ENCODE measurements at regions not wholly inside any gene's neighbourhood (a gene's known extent, or its start where the extent isn't known, plus 50 kb on each side); places are given as distances from the start of the nearest gene placed in this dataset.

- no peak overlapping the region for H3K27ac ChIP-seq
- H3K4me3 ChIP-seq: no peak overlapping the region
- TF ChIP-seq POLR2A (IDR thresholded peaks at IDR 0.05): no peak
- no peak for TF ChIP-seq CTCF (IDR thresholded peaks at IDR 0.05)
- no peak for TF ChIP-seq POLR2AphosphoS5 (IDR thresholded peaks at IDR 0.05)
- no peaks in the 10 kb centered on the region for H3K36me3 ChIP-seq
- intact Hi-C loops (cut with DNase I): no loop called here
- DNase-seq (ENCODE audit: low spot score): no peak
- no peaks in the 10 kb centered on the region for H3K9me3 ChIP-seq
- H3K4me1 ChIP-seq (replicated peaks): no peaks in the 10 kb centered on the region
- WGBS: 88% methylated on average over 3 of the region's 3 CpGs
- H3K27me3 ChIP-seq (replicated peaks; ENCODE audit: insufficient read depth): no peaks in the 10 kb centered on the region
These were observed 85.2 kb upstream of the TOMM7 start for GRCh38 chr7:22907805-22908204.

DNA sequence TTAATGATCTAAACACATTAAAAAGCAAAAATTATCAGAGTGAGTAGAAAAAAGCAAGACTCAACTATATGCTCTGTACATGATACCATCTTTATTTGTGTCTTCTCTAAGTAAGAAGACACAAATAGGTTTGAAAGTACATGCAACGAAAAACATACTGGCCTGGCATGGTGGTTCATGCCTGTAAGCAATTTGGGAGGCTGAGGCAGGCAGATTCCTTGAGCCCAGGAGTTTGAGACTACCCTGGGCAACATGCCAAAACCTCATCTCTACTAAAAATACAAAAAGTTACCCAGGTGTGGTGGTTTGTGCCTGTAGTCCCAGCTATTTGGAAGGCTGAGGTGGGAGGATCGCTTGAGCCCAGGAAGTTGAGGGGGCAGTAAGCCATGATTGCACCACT is 78.1 kb upstream of the TOMM7 start:
- no peak overlapping the region for H3K27ac ChIP-seq
- TF ChIP-seq POLR2A (IDR thresholded peaks at IDR 0.05) (no peak), CTCF (IDR thresholded peaks at IDR 0.05) (no peak)

GRCh38 chr7:22900101-22900500 is 77.5 kb upstream of the TOMM7 start:
- 79% methylated on average over 1 of the region's 1 CpG for WGBS
- Histone ChIP-seq H3K4me1 (replicated peaks) (no peaks in the 10 kb centered on the region), H3K36me3 (no peaks in the 10 kb centered on the region), H3K27ac (no peak overlapping the region), H3K4me3 (no peak overlapping the region), H3K9me3 (no peaks in the 10 kb centered on the region), H3K27me3 (replicated peaks; ENCODE audit: insufficient read depth) (peaks cover 2% of the 10 kb centered on the region)
- no peak for DNase-seq (ENCODE audit: low spot score)
- intact Hi-C loops (cut with DNase I): no loop called here
- no peak for TF ChIP-seq POLR2A (IDR thresholded peaks at IDR 0.05)
- TF ChIP-seq POLR2AphosphoS5 (IDR thresholded peaks at IDR 0.05): no peak
- no peak for TF ChIP-seq CTCF (IDR thresholded peaks at IDR 0.05)

More for the DNA sequence above, 78.1 kb upstream of the TOMM7 start:
- no peaks in the 10 kb centered on the region for H3K4me1 ChIP-seq (replicated peaks)
- intact Hi-C loops (cut with DNase I): no loop called here
- H3K4me3 ChIP-seq: no peak overlapping the region
- WGBS: 65% methylated on average over 2 of the region's 2 CpGs
- no peaks in the 10 kb centered on the region for H3K9me3 ChIP-seq
- peaks cover 2% of the 10 kb centered on the region for H3K27me3 ChIP-seq (replicated peaks; ENCODE audit: insufficient read depth)
- no peak for DNase-seq (ENCODE audit: low spot score)
- H3K36me3 ChIP-seq: no peaks in the 10 kb centered on the region

- H3K4me3 ChIP-seq: no peak overlapping the region
- no peaks in the 10 kb centered on the region for H3K4me1 ChIP-seq (replicated peaks)
- intact Hi-C loops (cut with DNase I): no loop called here
- H3K27me3 ChIP-seq (replicated peaks; ENCODE audit: insufficient read depth): peaks cover 2% of the 10 kb centered on the region
- 85% methylated on average over 5 of the region's 5 CpGs for WGBS
- no peak for TF ChIP-seq POLR2AphosphoS5 (IDR thresholded peaks at IDR 0.05)
- H3K36me3 ChIP-seq: no peaks in the 10 kb centered on the region
- DNase-seq (ENCODE audit: low spot score): no peak
- H3K9me3 ChIP-seq: no peaks in the 10 kb centered on the region
- no peak overlapping the region for H3K27ac ChIP-seq
These were observed 74.3 kb upstream of the TOMM7 start for GRCh38 chr7:22896917-22897316.

DNA sequence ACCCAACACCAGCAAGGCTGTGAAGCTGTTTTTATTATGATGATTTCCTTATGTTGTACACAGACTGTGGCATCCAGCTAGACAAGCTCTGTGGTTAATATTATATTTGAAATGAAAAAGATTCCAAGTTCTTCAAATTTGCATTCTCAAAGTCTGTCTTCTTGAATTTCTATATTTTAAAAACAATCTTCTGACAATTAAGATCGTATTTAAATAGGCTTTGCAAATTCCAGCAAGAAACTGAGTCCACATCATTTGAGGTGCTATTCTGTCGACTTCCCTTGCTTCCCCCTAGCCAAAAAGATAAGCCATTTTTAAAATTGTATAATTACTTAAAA is 73.1 kb upstream of the TOMM7 start:
- Histone ChIP-seq H3K36me3 (no peaks in the 10 kb centered on the region), H3K9me3 (no peaks in the 10 kb centered on the region), H3K27me3 (replicated peaks; ENCODE audit: insufficient read depth) (peaks cover 2% of the 10 kb centered on the region), H3K4me1 (replicated peaks) (no peaks in the 10 kb centered on the region), H3K4me3 (no peak overlapping the region), H3K27ac (no peak overlapping the region)
- no peak for DNase-seq (ENCODE audit: low spot score)
- intact Hi-C loops (cut with DNase I): no loop called here
- TF ChIP-seq POLR2AphosphoS5 (IDR thresholded peaks at IDR 0.05) (no peak), POLR2A (IDR thresholded peaks at IDR 0.05) (no peak), CTCF (IDR thresholded peaks at IDR 0.05) (no peak)
- whole genome bisulfite sequencing: 82% methylated on average over 2 of the region's 2 CpGs
